ENCODE measurements at regions not wholly inside any gene's neighbourhood (a gene's known extent, or its start where the extent isn't known, plus 50 kb on each side); places are given as distances from the start of the nearest gene placed in this dataset.
"Not testable (repeated sequence)": the region's sequence is repeated elsewhere in the genome, so short reads cannot be mapped to it uniquely, and the experiment has no call there.

DNA sequence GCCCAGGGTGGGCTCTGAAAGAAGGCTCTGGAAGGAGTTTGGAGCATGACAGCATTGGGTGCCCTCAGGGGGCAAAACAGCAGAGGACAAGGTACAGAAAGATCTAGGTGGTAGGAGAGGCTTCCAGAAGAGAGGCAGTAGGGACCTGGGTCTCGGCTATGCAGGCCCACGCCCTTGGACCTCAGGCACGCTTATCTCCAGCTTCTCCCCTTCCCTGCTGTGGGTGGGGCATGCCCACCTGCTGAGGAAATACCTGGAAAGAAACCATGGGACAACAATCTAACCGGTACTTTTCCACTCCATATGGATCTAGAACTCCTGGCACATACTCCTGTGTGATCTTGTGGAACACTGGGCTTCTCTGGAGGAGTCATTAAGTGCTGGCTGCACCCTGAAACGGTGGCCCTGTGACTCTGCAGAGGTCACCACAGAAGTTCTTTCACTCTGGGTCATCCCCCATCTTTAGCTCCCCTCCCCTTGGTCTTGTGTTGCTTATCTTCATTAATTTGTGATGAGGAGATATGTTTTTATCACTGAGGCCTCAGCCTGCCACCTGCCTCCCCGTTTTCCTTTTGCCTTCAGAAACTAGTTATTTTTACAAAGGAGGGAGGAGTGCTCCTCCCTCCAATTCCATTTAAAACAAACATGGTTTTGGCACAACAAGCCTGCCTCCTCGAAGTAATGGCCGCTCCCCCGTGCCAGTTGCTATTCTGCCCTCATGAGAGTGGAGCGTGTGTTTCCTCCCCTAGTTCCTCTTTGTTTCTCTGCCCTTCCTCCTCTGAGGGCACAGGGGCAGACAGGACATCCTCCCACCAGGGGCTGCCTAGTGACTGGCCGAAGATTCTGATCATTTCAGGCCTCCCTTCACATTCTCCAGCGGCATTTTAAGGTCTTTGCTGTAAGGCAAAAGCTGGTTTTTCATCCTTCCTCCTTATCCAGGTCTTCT lies 78.0 kb upstream of the ATP5PO start:
- peak; percentile 44 for ATAC-seq

DNA sequence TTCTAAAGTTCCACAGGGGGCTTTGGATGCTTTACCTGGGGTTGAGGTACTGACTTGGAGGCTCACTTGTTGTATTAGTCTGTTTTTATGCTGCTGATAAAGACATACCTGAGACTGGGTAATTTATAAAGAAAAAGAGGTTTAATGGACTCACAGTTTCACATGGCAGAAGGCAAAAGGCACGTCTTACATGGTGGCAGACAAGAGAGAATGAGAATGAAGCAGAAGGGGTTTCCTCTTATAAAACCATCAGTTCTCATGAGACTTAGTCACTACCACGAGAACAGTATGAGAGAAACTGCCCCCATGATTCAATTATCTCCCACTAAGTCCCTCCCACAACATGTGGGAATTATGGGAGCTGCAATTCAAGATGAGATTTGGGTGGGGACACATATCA lies 76.8 kb upstream of the ATP5PO start:
- not testable (repeated sequence) for ATAC-seq

DNA sequence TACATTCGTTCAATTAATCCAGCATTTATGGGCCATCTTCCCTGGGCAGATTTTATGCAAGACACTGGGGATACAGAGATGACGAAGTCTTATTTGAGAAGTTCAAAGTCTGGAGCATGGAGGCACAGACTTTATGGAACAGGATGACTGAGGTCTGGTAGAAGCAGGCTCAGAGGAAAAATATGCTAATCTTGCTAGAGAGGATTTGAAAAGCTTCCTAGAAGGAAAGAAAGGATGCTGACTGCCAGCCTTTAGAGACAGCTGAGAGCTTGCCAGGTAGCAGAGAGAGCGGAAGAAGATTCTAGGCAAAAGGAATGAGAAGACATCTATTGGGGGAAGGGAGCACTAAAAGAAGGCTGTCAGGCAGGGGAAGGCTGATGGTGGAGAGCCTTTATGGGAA lies 75.5 kb upstream of the ATP5PO start:
- no peak for ATAC-seq

DNA sequence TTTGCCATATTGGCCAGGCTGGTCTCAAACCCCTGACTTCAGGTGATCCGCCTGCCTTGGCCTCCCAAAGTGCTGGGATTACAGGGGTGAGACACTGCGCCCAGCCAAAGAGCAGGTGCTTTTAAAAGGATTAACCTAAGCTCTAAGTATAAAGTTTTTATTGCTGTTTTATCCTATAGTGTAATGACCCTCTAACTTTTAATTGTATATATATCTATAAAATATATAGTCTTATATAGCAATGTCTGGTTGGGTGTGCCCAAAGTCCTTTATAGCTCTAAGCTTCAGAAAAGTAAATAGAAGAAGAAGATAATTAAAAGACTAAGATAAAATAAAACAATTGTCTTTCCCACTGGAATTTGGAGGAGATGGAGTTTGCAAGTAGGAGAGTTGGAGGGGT lies 73.8 kb upstream of the ATP5PO start:
- ATAC-seq = no peak

DNA sequence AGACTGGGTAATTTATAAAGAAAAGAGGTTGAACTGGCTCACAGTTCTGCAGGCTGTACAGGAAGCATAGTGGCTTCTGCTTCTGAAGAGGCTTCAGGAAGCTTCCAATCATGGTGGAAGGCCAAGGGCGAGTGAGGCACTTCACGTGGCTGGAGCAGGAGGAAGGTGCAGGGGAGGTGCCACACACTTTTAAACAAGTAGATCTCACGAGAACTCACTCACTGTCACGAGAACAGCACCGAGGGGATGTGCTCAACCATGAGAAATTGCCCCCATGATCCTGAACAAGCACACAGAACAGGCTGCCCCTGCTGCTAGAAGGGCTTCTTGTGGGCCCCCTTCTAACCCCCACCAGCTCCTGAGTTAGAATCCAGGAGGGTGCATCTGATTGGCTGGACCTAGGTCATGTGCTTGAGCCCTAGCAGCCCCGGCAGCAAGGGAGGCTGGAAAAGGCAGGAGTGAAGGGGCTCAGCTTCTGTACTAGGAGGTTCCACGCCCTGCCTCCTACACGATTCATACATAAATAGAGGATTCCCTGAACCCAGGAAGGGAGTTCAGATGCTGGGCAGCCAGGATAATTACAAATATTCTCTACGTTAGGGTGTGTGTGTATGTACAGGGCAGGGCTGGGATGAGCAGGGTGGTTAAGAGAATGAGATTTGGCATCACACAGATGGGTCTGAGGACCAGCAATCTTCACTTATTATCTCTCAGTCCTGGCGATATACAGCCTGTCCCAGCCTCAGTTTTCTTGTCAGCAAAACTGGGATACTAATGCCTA lies 72.8 kb upstream of the ATP5PO start:
- ATAC-seq = peak; percentile 24

DNA sequence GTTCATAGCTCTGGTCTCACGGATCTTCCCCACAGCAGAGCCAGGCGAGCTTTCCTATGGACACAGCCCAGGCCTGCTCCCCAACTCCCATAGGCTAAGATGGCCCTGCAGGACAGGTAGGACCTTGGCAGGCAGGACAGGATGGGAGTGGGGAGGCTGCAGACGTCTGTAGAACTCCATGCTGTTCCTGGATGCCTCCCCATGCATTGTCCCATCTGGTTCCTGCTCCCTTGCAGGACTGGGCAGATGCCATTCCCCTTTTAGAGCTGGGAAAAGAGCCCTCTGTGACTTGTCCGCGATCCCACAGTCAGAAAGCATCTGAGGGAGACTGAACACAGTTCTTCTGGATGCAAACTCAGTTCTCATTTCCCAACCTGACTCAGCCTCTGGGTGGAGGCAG lies 71.9 kb upstream of the ATP5PO start:
- ATAC-seq = no peak

DNA sequence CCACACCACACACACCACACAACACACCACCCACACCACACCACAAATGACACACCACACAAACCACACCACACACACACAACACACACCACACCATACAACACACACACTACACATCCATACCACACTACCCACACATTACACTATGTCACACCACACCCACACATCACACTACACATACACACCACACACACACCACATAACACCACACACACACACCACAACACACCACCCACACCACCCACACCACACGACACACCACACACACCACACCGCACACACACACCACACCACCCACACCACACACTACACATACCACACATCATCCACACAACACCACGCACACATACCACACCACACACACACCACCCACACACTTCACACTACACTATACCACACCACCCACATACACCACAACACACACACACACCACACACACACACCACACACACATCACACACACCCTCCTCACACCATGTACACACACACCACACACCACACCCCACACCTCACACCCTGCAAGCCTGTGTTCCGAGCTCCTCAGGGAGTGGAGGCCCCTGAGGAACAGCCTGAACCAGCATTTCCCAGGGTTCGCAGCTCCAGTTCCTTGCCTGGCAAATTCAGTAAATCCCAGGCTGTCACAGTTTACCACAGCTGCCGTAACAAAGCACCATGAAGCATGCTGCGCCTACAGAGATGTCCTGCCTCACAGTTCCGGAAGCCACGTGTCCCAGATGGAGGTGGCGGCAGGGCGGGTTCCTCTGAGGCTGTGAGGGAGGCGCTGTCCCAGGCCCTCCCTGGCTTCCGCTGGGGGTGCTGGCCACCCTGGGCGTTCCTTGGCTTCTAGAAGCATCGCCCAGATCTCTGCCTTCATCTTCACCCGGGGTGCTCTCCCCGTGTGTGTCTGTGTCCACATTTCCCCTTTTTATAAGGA lies 69.8 kb upstream of the ATP5PO start:
- ATAC-seq = no peak

DNA sequence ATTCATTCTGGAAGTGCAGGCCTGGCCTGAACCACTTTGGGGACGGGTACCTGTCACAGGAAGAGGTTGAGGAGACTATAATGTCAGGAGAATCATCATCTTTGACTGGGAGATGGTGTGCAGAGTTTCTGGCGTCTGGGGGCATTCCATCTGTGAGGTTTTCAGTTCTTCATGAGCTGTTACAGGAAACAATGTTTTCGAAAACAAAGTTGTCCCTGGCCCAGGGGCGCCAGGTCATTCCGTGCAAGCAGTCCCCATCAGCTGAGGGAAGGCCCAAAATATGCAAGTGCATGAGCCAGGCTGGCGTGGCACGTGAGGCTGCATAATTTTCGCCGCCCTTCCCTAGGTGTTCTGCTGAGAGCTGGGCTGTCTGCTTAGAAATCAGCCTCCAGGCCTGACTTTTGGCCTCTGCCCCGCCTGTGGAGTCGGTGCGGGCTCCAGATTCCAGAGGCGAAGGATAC lies 68.4 kb upstream of the ATP5PO start:
- no peak for ATAC-seq

DNA sequence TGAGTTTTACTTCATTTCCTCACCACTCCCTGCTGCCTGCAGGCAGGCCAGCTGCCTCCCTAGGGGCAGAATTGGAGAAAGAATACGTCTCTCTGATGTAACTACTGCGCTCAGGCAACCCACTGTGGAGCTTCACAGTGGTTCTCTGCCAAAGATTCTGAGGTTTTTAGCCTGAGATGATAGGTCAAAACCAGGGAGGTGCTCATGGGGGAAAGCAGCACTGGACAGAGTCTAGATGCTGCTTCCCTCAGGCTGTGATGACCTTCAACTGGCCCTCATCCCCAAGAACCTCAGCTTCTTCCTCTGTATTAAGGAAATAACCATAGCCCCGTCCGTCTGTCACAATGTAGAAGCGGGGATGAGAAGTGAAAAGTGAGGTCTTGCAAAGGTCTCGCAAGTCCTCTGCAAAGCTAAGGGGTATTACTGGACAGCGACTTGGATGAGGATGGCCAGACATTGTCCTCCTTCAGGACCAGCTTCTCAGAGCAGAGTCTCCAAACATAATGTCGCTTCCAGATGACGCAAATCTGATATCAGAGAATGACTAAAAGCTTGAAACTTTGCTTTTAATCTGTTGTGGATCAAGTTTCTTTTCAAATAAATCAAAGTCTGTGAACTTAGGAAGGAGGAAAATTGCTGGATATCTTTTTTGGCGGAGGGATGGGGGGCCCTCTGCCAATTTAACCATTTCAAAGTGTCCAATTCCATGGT lies 65.9 kb upstream of the ATP5PO start:
- ATAC-seq = no peak

DNA sequence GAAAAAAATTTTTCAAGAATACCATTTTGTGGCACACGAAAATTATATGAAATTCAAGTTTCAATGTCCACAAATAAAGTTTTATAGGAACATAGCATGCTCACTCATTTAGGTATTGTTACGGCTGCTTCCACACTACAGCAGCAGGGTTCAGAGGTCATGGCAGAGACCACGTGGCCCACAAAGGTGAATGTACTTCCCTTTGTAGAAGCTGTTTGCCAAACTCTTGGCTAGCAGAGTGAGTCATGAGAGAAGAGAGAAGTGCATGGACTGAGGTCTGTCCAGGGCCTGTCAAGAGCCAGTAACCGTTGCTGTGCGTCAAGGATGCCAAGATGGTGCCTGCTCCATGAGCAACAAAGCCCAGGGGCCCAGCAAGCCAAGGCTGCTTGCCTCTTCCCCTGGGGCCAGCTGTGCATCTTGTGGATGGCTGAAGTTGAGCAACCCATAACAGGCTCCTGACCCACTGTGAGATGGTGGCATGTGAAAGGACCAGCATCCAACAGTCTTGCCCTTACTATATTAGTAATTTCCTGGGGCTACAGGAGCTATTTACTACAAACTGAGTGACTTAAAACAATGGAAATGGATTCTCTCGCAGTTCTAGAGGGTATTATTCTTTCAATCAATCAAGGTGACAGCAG lies 64.8 kb upstream of the ATP5PO start:
- no peak for ATAC-seq

DNA sequence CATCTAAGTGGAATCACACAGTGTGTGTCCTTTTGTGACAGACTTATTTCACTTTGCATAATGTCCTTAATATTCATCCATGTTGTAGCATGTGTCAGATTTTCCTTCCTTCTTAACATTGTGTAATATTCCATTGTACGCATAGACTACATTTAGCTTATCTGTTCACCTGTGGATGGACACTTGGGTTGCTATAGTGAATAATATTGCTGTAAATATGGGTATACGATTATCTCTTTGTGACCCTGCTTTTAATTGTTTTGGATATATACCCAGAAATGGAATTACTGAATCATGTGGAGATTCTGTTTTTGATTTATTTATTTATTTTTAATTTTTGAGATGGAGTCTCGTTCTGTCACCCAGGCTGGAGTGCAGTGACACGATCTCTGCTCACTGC lies 63.0 kb upstream of the ATP5PO start:
- no peak for ATAC-seq

DNA sequence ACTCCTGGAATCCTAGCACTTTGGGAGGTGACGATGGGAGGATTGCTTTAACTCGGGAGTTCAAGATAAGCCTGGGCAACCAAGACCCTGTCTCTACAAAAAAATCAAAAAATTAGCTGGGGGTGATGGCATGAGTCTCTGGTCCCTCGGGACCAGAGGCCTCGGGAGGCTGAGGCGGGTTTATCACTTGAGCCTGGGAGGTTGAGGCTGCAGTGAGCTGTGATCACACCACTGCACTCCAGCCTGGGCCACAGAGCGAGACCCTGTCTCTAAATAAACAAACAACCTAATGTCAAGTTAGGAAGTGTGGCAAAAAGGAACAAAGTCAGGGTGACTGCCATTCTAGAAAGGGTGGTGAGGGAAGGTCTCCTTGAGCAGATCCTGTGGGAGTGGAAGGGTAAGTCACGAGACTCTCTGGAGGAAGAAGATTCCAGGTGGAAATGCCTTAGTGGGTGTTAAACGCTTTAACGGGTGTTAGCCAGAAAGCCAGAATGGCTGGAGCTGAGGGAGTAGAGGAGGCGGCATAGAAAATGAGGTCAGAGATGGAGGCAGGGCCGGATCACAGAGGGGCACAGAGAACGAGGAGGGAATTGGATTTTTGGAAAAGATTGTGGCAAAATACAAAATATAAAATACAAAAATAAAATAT lies 62.2 kb upstream of the ATP5PO start:
- ATAC-seq = no peak

DNA sequence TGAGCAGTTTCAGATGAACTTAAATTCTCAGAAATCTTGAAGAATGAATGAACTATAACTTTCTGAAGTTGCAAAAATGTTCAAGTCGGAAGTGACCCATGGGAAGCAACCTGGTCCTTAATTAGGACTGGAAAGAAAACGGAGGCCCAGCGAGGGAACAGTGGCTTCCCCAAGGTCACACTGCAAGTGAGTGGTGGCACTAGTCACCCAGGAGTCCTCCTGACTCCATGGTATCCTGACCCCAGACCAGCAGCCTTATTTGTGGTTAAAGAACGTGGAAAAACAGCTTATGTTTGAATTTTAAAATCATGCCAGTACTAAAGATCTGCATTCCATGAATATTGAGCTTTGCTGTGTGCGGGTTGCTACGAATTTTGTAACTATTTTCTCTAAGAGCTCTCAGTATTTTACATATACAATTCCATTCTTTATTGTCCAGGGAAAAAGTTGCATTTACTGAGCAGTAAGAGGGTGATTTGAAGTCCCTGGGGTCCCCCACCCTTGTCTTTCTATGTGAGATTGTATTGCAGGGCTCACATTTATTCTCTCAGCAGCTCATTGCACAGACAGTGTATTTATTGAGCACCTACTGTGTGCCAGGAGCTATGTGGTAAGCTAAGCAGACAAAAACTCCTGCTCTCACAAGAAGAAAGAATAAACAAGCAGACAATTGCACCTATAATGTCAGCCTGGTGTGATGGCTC lies 61.6 kb upstream of the ATP5PO start:
- no peak for ATAC-seq

DNA sequence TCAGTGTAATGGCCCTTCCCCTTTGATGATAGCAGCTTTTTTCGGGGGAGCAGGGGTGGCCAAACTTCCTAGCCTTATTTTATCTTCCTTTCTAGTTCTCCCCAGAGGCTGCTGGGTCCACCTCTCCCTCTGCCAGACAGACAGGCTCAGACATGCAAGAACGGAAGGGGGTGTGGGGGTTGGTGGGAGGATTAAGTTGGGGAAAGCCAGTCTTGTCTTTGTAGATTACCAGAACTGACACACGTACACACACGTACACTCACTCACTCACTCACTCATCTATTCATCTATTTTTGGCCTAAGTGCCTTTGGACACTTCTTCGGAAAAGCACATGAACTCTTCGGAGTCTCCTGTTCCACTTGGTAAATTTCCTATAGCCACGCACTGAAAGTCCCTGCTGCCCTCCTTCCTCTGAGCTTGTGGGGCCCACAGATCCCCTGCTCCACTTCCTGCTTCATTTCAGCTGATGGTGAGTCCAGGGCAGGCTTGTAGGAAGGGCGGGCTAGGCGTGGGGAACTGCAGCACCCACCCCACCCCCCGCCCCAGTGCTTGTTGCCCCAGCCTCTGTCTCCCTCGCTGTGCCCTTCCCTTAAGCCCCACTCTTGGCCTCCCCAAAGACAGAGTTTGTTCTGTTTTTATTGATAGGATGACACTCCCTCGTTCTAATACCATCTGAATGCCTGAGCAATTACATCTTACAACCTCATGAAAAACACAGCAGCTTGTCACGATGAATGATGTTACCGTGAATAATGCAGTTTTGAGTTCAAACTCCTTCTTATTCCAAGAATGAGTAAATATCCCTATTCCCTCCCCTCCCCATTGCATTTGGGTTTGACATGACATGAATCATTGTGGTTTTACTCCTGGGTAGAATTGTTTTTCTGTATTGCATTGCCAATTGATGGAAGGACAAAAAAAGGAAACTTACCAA lies 60.7 kb upstream of the ATP5PO start:
- ATAC-seq = peak; percentile 82

DNA sequence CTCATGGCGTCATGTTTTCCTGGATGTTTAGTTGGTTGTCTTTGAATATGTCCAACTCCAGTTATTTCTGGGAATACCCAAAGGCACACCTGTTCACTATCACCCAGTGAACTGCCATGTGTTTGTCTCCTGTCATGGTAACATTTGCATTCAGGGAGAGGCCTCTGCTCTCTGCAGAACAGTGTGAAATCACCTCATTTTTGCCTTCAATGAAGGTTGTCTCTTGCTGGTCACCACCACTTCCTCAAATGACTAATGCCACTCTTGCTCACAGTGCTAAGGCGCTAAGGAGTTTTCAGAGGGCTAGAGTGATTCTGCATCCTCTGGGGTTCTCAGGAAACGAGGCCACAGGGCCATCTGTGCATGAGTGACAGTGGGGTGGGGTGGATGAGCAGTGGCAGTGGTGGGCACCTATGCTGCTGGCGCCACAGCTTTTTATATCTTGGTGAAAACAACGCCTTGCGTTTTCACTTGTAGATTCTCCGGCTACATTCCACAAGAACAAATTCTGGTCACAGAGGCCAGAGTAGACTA lies 60.0 kb upstream of the ATP5PO start:
- ATAC-seq = peak; percentile 80

DNA sequence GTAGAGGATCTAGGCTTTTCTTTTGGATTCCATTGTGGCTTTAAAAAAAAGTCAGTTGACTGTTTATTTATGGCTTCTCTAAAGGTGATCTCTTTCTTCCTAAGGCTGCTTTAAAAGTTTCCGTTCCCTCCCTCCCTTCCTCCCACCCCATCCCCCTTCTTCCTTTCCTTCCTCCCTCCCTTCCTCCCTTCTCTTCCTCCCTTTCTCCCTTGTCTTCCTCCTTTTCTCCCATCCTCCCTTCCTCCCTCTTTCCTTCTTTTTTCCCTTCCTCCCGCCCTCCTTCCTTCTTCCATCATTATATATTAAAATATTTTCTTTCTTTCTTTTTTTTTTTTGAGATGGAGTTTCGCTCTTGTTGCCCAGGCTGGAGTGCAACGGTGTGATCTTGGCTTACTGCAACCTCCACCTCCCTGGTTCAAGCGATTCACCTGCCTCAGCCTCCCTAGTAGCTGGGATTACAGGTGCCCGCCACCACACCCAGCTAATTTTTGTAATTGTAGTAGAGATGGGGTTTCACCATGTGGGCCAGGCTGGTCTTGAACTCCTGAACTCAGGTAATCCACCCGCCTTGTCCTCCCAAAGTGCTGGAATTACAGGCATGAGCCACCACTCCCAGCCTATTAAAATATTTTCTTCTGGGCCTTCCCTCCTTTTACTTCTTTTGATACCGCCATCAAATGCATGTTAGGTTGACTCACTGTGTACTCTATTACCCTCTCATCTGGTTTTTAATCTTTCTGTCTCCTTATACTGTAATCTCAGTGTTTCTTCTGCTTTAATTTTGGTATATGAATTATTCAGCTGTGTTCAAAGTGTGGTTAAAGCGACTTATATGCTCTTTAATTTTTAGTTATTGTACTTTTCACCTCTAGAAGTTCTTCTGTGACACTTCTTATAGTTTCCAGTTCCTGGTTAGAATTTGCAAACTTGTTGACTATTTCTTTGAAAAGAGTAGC lies 59.2 kb upstream of the ATP5PO start:
- no peak for ATAC-seq

DNA sequence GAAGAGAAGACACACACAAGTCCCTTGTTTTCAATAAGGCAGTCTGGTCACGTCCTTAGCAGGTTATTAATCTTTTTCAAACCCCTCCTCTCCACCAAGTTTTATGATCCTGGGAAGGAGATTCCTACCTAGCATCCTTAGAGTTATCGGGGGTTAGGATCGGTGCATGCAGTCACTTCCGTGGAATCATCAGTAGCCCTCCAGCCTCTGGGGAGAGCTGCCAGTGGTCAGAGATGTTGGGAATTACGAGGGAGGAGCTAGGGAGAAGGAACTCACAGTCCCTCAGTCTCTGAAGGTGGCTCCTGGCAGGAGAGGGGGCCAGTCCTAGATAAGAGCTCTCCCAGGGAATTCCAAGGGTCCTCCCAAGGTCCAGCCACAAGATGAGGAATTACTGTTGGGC lies 57.7 kb upstream of the ATP5PO start:
- no peak for ATAC-seq

DNA sequence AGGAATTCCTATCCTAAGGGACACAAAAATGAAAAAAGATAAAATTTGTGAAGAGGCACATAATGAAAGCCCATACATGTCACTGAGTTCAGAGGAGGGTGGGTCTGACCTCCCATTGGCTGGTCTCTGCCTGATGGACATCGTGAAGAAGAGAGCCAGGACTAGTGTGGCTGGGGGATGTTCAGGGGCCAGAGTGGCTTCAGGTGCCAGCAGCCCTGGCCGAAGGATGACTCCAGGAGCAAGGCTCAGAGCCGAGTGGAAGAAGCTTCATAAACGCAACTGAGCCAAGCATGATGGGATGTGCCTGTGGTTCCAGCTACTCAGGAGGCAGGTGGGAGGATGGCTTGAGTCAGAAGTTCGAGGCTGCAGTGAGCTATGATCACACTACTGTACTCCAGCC lies 56.9 kb upstream of the ATP5PO start:
- no peak for ATAC-seq
